HS-5 (cell line): ENCODE measurements at regions not wholly inside any gene's neighbourhood (a gene's known extent, or its start where the extent isn't known, plus 50 kb on each side); places are given as distances from the start of the nearest gene placed in this dataset.
"Not testable (repeated sequence)": the region's sequence is repeated elsewhere in the genome, so short reads cannot be mapped to it uniquely, and the experiment has no call there.

Experiments used
- DNase-seq: peaks from one replicate; pipeline ENCODE4 v3.0.0-alpha.2; 2012; ENCODE audit warnings: low read depth

DNA sequence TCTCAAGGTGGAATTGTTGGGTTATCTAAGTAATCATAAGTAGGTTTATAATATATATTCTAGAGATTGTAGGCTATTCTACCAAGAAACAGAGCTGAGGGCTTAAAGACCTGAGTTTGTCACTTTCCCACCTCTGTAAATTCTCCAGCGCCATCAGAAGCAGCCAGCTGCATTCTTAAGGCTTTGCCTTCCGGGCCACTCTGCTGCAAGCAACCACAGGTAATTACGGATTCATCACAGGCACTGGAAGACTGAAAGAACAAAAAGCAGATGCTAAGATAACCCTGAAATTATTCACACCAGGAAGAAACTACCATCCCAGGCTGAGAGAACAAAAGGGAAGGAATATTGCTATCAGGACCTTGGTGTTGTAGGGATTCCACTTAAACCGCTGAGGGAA lies 137.8 kb upstream of the JCAD start:
- no peak for DNase-seq

DNA sequence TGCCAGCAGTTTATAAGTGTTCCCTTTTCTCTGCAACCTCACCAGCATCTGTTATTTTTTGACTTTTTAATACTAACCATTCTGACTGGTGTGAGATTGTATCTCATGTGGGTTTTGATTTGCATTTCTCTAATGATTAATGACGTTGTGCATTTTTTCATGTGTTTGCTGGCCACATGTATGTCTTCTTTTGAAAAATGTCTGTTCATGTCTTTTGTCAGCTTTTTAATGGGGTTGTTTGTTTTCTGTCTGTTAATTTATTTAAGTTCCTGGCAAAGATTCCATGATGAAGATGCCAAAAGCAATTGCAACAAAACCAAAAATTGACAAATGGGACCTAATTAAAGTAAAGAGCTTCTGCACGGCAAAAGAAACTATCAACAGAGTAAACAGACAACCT lies 137.2 kb upstream of the JCAD start:
- not testable (repeated sequence) for DNase-seq

DNA sequence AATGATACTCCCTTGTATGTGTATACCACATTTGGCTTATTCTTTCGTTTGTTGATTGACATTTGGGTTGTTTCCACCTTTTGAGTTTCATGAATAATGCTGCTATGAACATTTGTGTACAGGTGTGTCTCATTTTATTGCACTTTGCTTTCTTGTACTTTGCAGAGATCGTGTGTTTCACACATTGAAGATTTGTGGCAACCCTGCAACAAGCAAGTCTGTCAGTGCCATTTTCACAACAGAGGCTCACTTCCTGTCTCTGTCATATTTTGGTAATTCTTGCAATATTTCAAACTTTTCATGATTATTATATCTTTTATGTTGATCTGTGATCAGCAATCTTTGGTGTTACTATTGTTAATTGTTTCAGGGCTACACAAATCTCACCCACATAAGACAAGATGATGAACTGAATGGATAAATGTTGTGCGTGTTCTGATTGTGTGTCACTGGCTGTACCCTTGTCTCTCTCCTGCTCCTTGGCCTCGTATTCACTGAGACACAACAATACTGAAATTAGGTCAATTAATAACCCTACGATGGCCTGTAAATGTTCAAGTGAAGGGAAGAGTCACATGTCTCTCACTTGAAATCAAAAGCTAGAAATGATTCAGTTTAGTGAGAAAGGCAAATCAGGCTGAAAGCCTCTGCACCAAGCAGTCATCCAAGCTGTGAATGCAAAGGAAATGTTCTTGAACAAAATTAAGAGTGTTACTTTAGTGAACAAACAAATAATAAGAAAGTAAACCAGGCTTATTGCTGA lies 133.6 kb upstream of the JCAD start:
- no peak for DNase-seq

DNA sequence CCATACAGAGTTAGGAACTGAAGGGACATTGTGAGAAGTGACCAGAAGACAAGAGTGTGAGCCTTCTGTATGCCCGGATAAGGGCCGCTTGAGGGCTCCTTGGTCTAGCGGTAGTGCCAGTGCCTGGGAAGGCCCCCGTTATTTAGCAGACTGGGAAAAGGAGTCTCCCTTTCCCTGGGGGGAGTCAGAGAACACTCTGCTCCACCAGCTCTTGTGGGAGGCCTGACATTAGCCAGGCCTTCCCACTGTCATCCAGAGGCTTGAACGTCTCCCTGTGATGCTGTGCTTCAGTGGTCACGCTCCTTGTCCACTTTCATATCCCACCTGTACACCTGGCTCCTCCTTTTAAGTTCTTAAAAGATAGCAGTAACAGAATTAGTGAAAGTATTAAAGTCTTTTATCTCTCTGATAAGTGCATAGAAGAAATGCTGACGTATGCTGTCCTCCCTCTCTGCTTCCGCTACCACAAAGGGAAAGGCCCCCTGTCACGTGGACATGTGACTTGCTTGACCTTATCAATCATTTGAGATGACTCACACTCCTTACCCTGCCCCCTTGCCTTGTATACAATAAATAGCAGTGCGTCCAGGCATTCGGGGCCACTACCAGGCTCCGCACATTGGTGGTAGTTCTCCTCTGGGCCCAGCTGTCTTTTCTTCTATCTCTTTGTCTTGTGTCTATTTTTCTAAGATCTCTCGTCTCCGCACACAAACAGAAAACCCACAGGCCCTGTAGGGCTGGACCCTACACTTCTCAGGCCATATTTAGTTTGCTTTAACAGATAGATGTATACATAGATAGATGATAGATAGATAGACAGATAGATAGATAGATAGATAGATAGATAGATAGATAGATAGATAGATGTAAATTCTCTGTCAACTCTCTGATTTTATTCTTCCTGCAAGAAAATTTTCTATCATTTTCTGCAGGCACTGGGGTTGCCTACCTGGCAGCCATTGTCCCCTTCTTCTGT lies 131.5 kb upstream of the JCAD start:
- DNase-seq, result no peak

DNA sequence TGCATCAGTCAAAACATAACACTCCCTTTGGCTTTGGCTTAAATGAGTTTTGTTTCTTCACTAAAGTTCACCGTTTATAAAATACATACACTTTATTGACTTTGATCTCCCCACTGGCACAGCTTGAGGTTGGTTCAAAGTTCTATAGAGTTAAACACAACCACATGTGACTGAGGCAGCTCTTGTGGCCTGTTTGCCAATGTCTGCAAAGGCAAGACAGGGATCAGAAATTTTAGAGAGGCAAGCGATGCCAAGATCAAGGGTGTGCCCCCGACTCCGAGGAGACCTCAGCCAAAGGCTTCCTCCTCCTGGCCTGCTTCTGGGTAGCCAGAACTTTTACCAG lies 129.8 kb upstream of the JCAD start:
- no peak for DNase-seq

DNA sequence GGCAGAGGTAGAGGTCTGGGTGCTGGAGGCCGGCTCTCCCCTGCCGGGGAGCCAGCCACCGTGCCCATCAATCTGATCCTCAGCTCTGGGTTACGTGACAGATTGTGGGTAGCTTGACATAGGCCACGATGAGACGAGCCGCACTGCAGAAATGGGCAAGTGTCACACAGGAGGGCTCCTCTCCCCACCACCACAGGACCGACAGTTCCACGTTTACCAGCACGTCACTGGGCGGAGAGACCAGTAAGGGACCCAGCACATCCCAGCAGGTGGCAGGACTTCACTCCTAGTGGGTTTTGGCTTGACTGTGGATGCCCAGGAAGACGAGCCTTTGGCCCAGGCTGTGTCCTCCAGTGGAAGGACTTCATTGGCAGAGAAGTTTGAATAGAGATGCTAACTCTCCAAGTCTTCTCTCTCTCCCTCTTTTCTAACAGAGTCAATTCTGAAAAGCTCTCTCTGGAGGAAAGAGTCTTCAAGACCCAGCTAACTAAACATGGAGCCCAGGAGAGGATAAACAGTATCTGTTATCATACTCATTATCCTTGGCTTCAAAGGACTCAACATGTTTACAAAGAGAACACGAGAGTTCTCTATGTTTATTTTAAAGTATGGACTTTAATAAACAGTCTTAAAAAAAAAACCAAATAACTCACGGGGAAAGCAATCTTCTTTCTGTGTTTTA lies 129.3 kb upstream of the JCAD start:
- no peak for DNase-seq

DNA sequence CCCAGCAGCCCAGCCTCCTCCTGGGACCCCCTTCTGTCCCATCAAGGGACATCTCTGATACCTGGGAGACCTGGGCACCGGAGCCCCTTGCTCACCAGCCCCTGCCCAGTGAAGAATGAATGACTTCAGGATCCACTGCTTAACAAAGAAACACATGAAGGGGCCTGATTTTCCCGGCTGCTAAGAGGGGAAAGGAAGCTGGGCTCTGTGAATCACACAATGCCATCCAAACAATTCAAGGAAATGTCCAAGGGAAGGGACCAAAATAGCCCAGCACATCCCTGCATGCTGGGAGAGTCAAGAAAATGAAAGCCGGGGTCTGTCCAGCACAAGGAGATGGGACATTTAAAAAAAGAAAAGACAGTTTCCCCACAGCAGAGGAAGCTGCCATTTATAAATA lies 128.7 kb upstream of the JCAD start:
- no peak for DNase-seq

DNA sequence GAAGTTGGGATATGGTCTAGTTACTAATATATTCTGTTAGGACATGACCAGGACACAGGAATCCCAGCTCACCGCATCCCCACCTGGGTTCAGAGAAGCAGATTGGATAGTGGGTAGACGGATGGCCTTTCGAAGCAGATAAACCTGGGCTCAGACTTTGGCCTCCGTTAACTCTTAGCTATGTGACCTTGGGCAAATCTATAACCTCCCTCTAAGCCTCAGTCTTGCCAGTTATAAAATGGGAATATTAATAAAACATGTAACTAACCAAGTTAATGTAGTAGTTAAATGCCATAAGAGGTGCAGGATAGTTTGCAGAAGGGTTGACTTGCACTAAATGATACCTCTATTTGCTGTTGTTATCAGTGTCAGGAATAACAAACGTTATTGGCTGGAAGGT lies 127.6 kb upstream of the JCAD start:
- DNase-seq, result no peak

DNA sequence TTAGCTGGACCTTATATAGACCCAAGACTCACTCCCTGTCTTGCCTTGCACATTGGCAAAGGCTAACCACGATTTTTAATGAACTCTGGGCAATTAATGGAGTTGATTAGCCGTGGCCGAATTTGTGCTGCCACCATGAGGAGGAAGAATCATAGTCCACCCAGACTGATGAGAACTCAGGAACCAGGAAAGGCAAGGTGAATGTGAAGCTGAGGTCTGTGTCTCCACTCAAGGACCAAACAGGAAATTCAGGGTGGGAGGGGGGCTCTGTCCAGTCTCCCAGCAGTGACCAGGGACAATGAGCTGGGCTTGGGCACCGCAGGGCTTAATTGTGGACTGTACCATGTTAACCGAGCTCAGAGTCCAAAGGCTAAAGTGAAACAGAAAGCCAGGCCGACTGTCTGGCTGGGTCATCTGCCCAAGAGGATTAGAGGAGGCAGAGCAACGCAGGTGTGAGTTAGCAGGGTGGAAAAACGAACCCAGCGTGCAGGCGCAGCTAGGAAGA lies 127.0 kb upstream of the JCAD start:
- DNase-seq, result no peak

DNA sequence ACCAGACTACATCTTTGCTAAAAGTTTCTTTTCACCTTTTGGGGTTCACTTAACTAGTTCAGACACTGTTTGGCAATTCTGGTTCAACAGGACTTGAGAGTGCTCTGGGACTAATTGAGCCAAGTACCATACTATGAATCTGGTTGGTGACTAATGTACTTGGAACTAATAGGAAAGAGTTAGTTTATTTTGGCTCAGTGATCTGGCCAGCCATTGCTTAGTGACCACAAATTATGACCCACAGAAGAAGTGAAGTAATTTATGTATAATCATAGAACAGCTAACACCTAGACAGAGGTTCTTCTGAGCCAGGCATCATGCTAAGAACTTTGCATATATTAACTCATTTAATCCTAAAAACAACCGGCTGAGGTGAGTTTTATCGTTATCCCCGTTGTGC lies 126.5 kb upstream of the JCAD start:
- peak; percentile 43 for DNase-seq

DNA sequence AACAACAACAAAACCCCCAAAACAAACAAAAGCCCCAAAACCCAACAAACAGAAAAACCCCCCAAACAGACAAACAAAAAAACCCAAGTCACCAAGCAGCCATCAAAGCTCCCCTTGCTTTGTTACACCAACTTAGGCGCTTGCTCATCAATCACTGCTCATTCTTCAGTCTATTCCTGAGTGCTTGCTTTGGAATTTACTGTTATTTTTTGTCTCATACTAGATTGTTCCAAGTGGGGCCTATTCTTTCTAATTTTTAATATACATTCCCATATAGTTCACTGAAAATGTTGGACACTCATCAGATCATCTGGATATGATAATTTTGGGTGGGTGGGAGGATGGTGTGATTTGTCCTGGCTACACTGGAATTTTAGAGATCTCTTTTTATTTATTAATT lies 126.0 kb upstream of the JCAD start:
- no peak for DNase-seq

DNA sequence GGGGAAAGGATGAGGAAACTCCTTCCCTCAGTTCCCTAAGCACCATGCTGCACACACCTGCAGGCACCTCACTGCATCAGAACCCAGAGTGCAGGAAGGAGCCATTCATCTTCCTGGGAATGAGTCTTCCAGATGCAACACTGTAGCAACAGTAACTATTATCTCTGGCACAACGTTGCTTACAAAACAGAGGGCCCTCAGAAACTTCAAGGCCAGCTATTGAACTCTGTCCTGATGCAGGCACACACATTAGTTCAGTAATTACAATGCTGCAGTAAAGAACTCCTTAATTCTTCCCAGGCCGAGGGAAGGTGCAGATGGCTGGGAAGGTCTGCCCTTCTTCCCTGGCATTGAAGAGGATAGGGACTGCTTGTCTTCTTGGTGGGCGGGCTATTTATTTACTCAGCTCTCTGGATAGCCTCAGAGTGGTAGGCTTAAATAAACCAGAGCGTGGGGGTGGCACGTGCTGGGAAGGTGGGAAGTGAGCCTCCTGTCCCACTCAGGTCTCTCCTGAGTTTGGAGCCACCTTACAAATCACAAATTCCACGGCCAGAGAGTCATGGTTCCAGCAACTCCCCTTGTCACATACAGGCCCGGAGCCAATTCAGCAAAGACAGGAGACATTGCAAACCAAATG lies 125.1 kb upstream of the JCAD start:
- no peak for DNase-seq

DNA sequence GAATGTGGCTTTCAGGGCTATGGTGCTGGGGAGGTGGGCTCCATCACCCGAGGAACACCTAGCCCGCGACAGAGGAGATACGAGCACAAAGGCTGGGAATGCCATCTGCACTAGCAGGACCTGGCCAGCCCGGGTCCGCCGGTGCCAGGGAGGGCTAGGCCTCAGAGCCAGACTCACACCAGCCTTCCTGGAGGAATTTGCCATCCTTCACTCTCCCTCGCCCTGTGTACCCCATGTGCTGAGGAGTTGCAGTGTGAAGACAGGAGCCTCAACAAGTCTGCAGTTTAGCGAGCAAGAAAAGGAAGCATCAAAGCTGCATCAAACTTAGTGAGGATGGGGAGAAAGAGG lies 123.6 kb upstream of the JCAD start:
- DNase-seq, result no peak

DNA sequence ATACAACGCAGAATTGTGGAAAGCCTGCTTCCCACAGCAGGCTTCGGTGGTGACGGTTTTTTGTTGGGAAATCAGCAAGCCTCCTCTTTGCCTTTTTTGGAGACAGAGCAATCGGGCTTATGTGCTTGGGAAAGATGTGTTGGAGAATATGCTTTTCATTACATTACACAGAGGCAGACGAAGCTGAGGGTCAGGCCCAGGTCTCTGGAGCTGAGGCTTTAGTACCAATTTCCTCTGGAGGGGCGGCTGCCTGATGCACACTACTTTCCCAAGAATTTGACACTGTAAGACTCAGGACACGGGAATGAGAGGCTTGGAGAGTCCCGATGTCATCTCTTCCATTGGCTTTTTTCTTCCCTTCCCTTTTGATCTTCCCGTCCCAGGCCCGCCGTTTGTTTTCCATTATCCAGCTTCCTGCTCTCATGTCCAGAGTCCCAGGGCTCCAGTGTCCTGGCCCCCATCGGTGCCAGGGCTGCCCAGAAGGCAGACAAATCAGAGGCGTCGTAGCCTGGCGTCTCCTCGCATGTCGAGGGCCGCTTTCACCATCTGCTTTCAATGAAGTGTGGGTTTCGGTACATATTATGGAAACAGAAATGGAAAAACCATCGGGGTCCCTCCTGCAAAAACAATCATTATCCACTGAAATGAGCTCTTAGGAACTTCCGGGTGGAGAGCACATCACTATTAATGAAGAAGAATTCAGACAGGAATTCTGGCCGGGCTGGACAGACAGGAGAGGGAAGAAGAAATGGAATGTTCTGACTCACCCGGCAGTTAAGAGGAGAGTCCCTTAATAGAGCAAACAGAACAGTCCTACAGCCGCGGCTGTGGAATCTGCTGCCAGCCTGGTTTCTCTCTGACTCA lies 123.0 kb upstream of the JCAD start:
- DNase-seq, result peak; percentile 38

DNA sequence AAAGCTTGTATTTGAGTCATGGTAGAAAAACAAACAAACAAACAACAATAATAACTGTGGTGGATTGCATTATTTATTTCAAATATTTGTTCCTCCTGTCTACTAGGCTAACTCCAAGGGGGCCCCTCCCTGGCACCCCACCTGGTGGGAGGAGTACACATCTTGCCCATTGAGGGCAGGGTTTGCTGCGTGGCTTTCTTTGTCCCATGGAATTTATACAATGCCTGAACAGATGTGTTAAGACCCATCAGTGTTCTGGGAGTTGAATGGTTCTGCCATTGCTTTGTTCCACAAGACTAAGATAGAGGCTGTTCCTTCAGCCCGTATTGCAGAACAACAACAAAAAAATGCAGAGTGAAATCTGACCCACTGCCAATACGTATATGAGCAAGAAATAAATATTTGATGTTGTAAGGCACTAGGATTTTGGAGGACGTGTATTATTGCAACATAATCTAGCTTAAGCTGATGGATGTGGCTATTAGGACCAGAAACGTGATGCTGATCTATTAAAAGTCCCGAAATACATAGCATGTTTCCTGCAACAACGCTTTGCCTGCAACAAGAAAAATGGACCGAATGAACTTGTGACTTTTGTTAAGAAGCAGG lies 119.1 kb upstream of the JCAD start:
- no peak for DNase-seq

DNA sequence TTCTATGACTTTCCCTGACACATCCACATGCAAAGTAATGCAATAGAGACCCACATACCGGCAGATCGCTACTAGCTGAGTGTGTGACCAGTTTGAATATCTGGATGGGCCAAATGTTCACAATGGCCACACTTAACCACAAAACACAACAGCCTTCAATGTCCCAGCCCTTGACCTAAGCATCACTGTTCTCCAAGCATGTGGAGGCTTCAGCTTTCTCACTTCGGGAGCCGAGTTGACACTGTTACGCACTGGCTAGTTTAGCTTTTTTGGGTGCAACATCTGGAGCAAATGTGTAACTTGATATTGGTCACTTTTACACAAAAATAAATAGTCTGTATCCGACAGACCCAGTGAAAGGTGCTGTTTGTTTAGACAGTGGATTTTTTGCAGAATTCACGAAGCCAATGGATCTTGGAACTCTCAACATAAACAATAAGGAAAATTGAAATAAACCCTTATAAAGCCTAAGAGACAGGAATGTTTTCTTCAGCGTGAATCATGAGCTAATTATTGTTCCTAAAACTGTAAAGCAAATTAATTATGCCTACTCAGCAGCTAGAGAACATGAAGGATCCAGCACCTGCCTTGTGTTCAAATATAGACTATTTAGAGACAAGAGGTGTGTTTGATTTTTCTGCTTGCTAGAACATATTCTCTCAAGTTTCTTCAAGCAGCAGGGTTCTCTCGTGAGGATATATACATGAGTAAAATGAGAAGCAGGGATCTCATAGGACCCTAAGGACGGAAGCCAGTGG lies 117.6 kb upstream of the JCAD start:
- DNase-seq, result no peak

DNA sequence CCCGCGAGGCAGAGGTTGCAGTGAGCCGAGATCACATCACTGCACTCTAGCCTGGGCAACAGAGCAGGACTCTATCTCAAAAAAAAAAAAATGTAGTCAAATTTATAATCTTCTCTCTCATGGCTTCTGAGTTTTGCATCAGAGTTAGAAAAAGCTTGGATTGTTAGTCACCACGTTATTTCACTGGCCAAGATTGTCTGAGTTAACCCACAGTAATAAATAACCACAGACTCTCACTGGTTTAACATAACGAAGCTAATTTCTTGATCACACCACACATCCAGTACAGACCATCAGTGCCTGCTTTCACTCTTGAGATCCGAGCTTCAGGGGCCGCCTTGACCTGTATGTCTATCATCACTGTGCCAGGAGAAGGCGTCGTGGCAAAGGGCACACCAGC lies 116.8 kb upstream of the JCAD start:
- no peak for DNase-seq

DNA sequence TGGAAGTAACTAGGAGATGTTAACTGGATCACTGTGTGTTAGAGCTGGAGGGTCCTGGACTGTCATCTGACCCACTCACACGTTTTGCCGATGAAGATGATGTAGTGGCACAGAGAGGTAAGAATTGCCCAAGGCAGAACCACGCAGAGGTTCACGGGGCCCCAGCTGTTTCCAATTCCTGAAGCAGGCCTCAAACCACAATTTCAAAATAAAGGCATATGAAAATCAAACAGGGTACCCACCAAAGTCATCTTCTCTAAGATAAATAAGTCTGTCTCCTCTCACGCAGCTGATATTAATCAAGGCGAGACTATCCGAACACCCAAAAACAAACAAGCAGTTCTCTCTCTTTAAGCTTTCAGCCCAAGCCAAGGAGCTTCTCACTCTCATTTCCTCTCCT lies 113.3 kb upstream of the JCAD start:
- DNase-seq, result no peak

DNA sequence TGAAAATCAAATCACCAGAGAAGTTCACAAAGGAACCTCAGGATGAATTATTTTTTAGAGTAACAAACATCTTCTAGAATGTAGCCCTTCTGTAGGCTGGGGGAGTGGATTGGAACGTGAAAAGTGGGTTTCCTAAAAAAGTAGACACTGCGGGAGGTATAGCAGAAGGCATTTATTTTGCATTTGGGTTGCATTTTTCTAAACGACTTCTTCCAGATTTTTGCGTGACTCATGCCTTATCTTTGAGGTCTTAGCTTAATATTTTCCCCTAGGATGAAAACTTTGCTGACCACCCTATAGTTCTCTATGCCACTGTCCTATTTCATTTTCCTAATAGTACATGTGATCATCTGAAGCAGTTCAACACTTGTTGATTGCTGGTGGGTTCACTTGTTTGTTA lies 112.7 kb upstream of the JCAD start:
- DNase-seq, result no peak

DNA sequence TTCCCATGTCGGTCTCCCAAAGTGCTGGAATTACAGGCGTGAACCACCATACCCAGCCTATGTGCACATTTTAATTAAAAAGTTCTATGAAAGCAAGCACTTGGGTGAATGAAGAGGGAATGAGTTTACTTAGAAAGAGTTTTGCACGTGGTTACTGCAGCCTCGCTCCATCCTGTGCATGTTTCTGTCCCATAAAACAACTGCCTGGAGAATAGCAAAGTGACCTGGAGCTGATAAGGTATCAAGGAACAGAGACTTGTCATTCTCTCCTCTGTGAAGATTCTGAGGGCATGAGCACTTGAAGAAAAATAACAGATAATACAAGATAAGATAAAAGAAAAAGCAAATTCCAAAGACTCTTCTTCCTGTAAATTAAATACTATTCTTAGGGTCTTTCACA lies 112.2 kb upstream of the JCAD start:
- DNase-seq, result no peak
